ENCODE measurements at regions not wholly inside any gene's neighbourhood (a gene's known extent, or its start where the extent isn't known, plus 50 kb on each side); places are given as distances from the start of the nearest gene placed in this dataset.

DNA sequence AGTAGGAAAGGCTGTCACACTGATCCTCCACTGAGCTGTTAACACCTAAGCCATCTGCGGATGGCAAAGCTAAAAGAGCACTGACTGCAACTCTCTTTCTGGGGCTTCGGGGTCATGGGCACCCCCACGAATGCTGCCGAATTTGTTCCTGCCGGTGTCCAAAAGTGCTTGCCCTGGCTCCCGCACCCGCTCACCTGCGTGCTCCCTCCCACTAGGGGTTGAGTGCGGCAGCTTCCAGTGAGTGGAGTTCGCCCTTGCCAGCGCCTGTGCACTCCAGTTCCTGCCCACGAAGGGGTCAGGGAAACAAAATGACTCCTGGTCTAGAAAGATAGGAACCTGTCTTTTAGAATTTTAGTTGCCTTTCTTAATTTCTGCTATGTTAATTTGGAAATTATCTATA is 78.7 kb downstream of the IFI44 start:
- no peak for TF ChIP-seq POLR2A (IDR thresholded peaks at IDR 0.05)
- no peak for TF ChIP-seq POLR2AphosphoS5 (IDR thresholded peaks at IDR 0.05)
- TF ChIP-seq CTCF (IDR thresholded peaks at IDR 0.05) = no peak
- TF ChIP-seq EP300 (IDR thresholded peaks at IDR 0.05) = no peak
